Endothelial cell of umbilical vein (primary cell): ENCODE measurements at regions not wholly inside any gene's neighbourhood (a gene's known extent, or its start where the extent isn't known, plus 50 kb on each side); places are given as distances from the start of the nearest gene placed in this dataset.

Experiments
- BruUV-seq: library from RNA; stranded (reverse); fragments of 400-500 nt; replicated peaks from 2 replicates; lab custom pipeline; 2021; lab: Mats Ljungman, UMichigan
- CTCF ChIA-PET: fragments of 300-600, 350-600 bp; sonication (Branson Sonifier 250); formaldehyde crosslinking; loops from one replicate; lab custom pipeline; 2021; ENCODE audit warnings: antibody characterized with exemption, inconsistent platforms; lab: Charles Lee
- POLR2A ChIA-PET: fragments of 300-600, 350-600 bp; sonication (Branson Sonifier 250); formaldehyde crosslinking; loops from one replicate; lab custom pipeline; 2021; ENCODE audit warnings: antibody characterized with exemption, inconsistent platforms; lab: Charles Lee
- DNase-seq: peaks from one replicate; pipeline ENCODE4 v3.0.0-alpha.2; 2011; ENCODE audit warnings: low read depth, low spot score
- FAIRE-seq: peaks from 2 replicates; lab custom pipeline; 2011; peaks lifted over from hg19 to GRCh38; lab: Jason Lieb, UNC
- H2AFZ ChIP-seq: 2 replicates; pipeline ENCODE4 v1.6.0; 2012; ENCODE audit warnings: low read depth, low read length, control low read depth, inconsistent platforms
- H3K27ac ChIP-seq: 2 replicates; pipeline ENCODE4 v1.5.1; 2011; ENCODE audit warnings: low read depth, mild to moderate bottlenecking, control low read depth, low read length, moderate library complexity; ENCODE audit not compliant: insufficient read depth
- H3K27me3 ChIP-seq, 2 experiments: 2 replicates each; pipeline versions ENCODE4 v1.6.0 to v1.6.1; 2011; ENCODE audit warnings: low read length in 2 of 2, mixed read lengths in 1 of 2; ENCODE audit not compliant: control insufficient read depth in 2 of 2, insufficient read depth in 2 of 2
- H3K36me3 ChIP-seq, 2 experiments: 2 replicates in 1 of 2; 3 replicates in 1 of 2; pipeline ENCODE4 v1.5.1; 2011; ENCODE audit warnings: low read length in 2 of 2, mild to moderate bottlenecking in 1 of 2, moderate library complexity in 1 of 2; ENCODE audit not compliant: control insufficient read depth in 2 of 2, insufficient read depth in 2 of 2; ENCODE audit errors: extremely low read depth in 1 of 2
- H3K4me1 ChIP-seq: 3 replicates; pipeline ENCODE4 v1.5.1; 2011; ENCODE audit warnings: mild to moderate bottlenecking, low read length; ENCODE audit not compliant: control insufficient read depth, insufficient read depth; ENCODE audit errors: extremely low read depth
- H3K4me2 ChIP-seq: 2 replicates; pipeline ENCODE4 v1.6.1; 2011; ENCODE audit warnings: low read length, control low read depth, mixed read lengths; ENCODE audit not compliant: insufficient read depth
- H3K4me3 ChIP-seq, 3 experiments: fragments of 200-600 bp in 1 of 3; sonication (generic), shearing (Covaris generic) in 1 of 3; replicated peaks in 1 of 3; 2 replicates each; pipeline ENCODE4 v1.5.1; 2011 to 2016; ENCODE audit warnings: control low read depth in 3 of 3, low read length in 3 of 3, mild to moderate bottlenecking in 2 of 3, inconsistent platforms in 1 of 3, low read depth in 1 of 3, moderate library complexity in 1 of 3; ENCODE audit not compliant: insufficient read depth in 1 of 3
- H3K79me2 ChIP-seq: 2 replicates; pipeline ENCODE4 v1.6.0; 2012; ENCODE audit warnings: low read length, inconsistent platforms; ENCODE audit not compliant: control insufficient read depth, insufficient read depth
- H3K9ac ChIP-seq: replicated peaks from 2 replicates; pipeline ENCODE3; 2011; ENCODE audit warnings: low read length, control low read depth; ENCODE audit not compliant: insufficient read depth; ENCODE audit errors: extremely low read depth
- H3K9me1 ChIP-seq: replicated peaks from 3 replicates; pipeline ENCODE4 v1.6.0; 2011; ENCODE audit warnings: mild to moderate bottlenecking, low read length; ENCODE audit not compliant: control insufficient read depth, insufficient read depth; ENCODE audit errors: extremely low read depth
- H3K9me3 ChIP-seq: replicated peaks from 2 replicates; pipeline ENCODE4 v1.5.1; 2012; ENCODE audit warnings: low read length, inconsistent platforms; ENCODE audit not compliant: control insufficient read depth, insufficient read depth
- H4K20me1 ChIP-seq: replicated peaks from 2 replicates; pipeline ENCODE3; 2011; ENCODE audit warnings: mild to moderate bottlenecking, low read length; ENCODE audit not compliant: control insufficient read depth, insufficient read depth; ENCODE audit errors: extremely low read depth
- EZH2 ChIP-seq: IDR thresholded peaks from 2 replicates; pipeline ENCODE4 v1.6.1; 2012; ENCODE audit warnings: borderline replicate concordance, low read depth, mild to moderate bottlenecking, moderate library complexity, low read length, inconsistent platforms; ENCODE audit not compliant: severe bottlenecking
- FOS ChIP-seq: IDR thresholded peaks from 2 replicates; pipeline ENCODE4 v1.6.1; 2011; ENCODE audit warnings: mild to moderate bottlenecking, low read length, moderate library complexity, borderline replicate concordance; ENCODE audit not compliant: insufficient read depth
- GATA2 ChIP-seq: IDR thresholded peaks from 2 replicates; pipeline ENCODE4 v1.7.0; 2011; ENCODE audit warnings: low read depth, mild to moderate bottlenecking, moderate library complexity, mixed read lengths, low read length; ENCODE audit not compliant: insufficient read length, insufficient read depth
- JUN ChIP-seq: IDR thresholded peaks from 2 replicates; pipeline ENCODE4 v1.6.1; 2011; ENCODE audit warnings: borderline replicate concordance, low read depth; ENCODE audit not compliant: insufficient read length, insufficient read depth
- MYC ChIP-seq: IDR thresholded peaks from one replicate; pipeline ENCODE4 v1.6.1; 2011; ENCODE audit warnings: mild to moderate bottlenecking, low read depth, low read length
- POLR2A ChIP-seq: IDR thresholded peaks from 2 replicates; pipeline ENCODE4 v1.6.1; 2012; ENCODE audit warnings: low read depth, mild to moderate bottlenecking, control low read depth, low read length
- POLR2AphosphoS5 ChIP-seq: IDR thresholded peaks from 2 replicates; pipeline ENCODE4 v1.6.1; 2012; ENCODE audit warnings: low read depth, mild to moderate bottlenecking, control low read depth, low read length, moderate library complexity; ENCODE audit not compliant: insufficient read depth
- dilution Hi-C: fragments of 300-500 bp; cut with MboI; formaldehyde crosslinking; loops from one replicate; pipeline ENCODE4 v1.15.0; 2019; ENCODE audit warnings: low sequenced_read_pairs; ENCODE audit not compliant: extremely low pct_ligation_motif_present
- intact Hi-C: fragments of 100-400 bp; cut with micrococcal nuclease; formaldehyde crosslinking; loops from one replicate; pipeline ENCODE4 v1.10.0; 2022
- TF ChIP-seq, protein P1 (sequence below), 2 donors: IDR thresholded peaks; 1 replicate in 1 of 2; 2 replicates in 1 of 2; pipeline ENCODE4 v1.5.1; 2011; ENCODE audit warnings: low read length in 2 of 2, mild to moderate bottlenecking in 2 of 2, moderate library complexity in 2 of 2, control low read depth in 1 of 2, inconsistent platforms in 1 of 2, low read depth in 1 of 2; ENCODE audit not compliant: insufficient read depth in 1 of 2; ENCODE audit errors: extremely low read depth in 1 of 2
- TF ChIP-seq, protein P2 (sequence below): IDR thresholded peaks from 2 replicates; pipeline ENCODE4 v1.6.1; 2011; ENCODE audit not compliant: insufficient read depth, insufficient read length

DNA sequence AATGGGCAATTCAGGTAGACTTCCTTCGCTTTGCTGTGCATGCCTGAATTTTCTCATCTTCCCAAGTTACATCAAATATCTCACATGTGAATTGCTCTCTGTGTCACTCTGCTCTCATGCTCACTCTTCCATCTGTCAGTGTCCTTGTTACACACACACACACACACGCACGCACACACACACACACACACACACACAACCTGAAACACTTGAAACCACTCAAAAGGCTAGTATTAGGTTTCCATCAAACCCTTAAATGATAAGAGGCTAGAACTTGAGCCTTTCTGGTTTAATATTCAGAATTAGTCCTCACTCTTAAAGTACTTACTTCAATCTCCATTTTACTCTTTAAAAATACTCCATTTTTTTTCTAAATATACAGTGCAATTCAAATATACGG, 282.4 kb downstream of the C11orf87 start:
- H4K20me1 ChIP-seq = no peaks in the 10 kb centered on the region
- H3K27ac ChIP-seq = no peak overlapping the region
- no peak overlapping the region for H3K4me3 ChIP-seq
- FAIRE-seq (no peak), DNase-seq (no peak)
- H3K79me2 ChIP-seq = no peaks in the 10 kb centered on the region
- no peaks in the 10 kb centered on the region for H3K27me3 ChIP-seq
- H3K9me3 ChIP-seq = no peaks in the 10 kb centered on the region
- H3K4me1 ChIP-seq = no peaks in the 10 kb centered on the region
- H2AFZ ChIP-seq = no peak overlapping the region
- dilution Hi-C loops (no loop called here), intact Hi-C loops (loop anchor here (10.0 kb wide), 1 partner anchor 230 kb away; no protein-coding TSS in a partner anchor)
- H3K4me2 ChIP-seq = no peak overlapping the region
- CTCF ChIA-PET = no interaction called here
- H3K9me1 ChIP-seq = no peaks in the 10 kb centered on the region
- no peaks in the 10 kb centered on the region for H3K36me3 ChIP-seq
- no peak for TF ChIP-seq GATA2
- TF ChIP-seq, protein P1, sequence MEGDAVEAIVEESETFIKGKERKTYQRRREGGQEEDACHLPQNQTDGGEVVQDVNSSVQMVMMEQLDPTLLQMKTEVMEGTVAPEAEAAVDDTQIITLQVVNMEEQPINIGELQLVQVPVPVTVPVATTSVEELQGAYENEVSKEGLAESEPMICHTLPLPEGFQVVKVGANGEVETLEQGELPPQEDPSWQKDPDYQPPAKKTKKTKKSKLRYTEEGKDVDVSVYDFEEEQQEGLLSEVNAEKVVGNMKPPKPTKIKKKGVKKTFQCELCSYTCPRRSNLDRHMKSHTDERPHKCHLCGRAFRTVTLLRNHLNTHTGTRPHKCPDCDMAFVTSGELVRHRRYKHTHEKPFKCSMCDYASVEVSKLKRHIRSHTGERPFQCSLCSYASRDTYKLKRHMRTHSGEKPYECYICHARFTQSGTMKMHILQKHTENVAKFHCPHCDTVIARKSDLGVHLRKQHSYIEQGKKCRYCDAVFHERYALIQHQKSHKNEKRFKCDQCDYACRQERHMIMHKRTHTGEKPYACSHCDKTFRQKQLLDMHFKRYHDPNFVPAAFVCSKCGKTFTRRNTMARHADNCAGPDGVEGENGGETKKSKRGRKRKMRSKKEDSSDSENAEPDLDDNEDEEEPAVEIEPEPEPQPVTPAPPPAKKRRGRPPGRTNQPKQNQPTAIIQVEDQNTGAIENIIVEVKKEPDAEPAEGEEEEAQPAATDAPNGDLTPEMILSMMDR (IDR thresholded peaks at IDR 0.05; ENCODE audit: extremely low read depth in 1 of 2, insufficient read depth in 1 of 2, low read depth in 1 of 2, low read length in 2 of 2) = no peak
- TF ChIP-seq JUN = no peak
- TF ChIP-seq FOS = no peak
- no peak for TF ChIP-seq MYC
- TF ChIP-seq, protein P2, sequence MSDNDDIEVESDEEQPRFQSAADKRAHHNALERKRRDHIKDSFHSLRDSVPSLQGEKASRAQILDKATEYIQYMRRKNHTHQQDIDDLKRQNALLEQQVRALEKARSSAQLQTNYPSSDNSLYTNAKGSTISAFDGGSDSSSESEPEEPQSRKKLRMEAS = no peak
- TF ChIP-seq POLR2A = no peak
- TF ChIP-seq EZH2 = no peak
- no peak for TF ChIP-seq POLR2AphosphoS5
- no TSS peak for BruUV-seq
- POLR2A ChIA-PET = no interaction called here
- no peak overlapping the region for H3K9ac ChIP-seq
